ENCODE measurements at regions not wholly inside any gene's neighbourhood (a gene's known extent, or its start where the extent isn't known, plus 50 kb on each side); places are given as distances from the start of the nearest gene placed in this dataset.

- no peaks in the 10 kb centered on the region for H3K27me3 ChIP-seq
- H3K4me1 ChIP-seq: no peaks in the 10 kb centered on the region
- ATAC-seq (ENCODE audit: low FRiP score in 2 of 2) (no peak), DNase-seq (no peak)
- H3K9me3 ChIP-seq: no peaks in the 10 kb centered on the region
- TF ChIP-seq POLR2AphosphoS5 (IDR thresholded peaks at IDR 0.05) (no peak), POLR2A (IDR thresholded peaks at IDR 0.05) (no peak), CTCF (IDR thresholded peaks at IDR 0.05) (no peak), EP300 (IDR thresholded peaks at IDR 0.05) (no peak)
- 80 to 85% methylated on average over 13 of the region's 13 CpGs for WGBS, 2 donors
- no peaks in the 10 kb centered on the region for H3K36me3 ChIP-seq
- H3K4me3 ChIP-seq: no peak overlapping the region
- no peak overlapping the region for H3K27ac ChIP-seq
Observed at GRCh38 chr2:11097038-11097720, 58.1 kb upstream of the SLC66A3 start.

GRCh38 chr2:11097854-11098387 lies 57.3 kb upstream of the SLC66A3 start:
- ATAC-seq (ENCODE audit: low FRiP score in 2 of 2) (no peak), DNase-seq (no peak)
- Histone ChIP-seq H3K4me3 (no peak overlapping the region), H3K27ac (no peak overlapping the region), H3K4me1 (no peaks in the 10 kb centered on the region), H3K27me3 (no peaks in the 10 kb centered on the region), H3K9me3 (no peaks in the 10 kb centered on the region), H3K36me3 (no peaks in the 10 kb centered on the region)
- WGBS, 2 donors: 81 to 87% methylated on average over 13 of the region's 13 CpGs
- TF ChIP-seq POLR2A (IDR thresholded peaks at IDR 0.05) (no peak), CTCF (IDR thresholded peaks at IDR 0.05) (no peak), EP300 (IDR thresholded peaks at IDR 0.05) (no peak), POLR2AphosphoS5 (IDR thresholded peaks at IDR 0.05) (no peak)

GRCh38 chr2:11099122-11100065 lies 55.9 kb upstream of the SLC66A3 start:
- no peak for DNase-seq
- no peak overlapping the region for H3K4me3 ChIP-seq
- no peak for ATAC-seq (ENCODE audit: low FRiP score in 2 of 2)
- H3K27ac ChIP-seq: no peak overlapping the region
- no peaks in the 10 kb centered on the region for H3K27me3 ChIP-seq
- H3K36me3 ChIP-seq: no peaks in the 10 kb centered on the region
- H3K9me3 ChIP-seq: no peaks in the 10 kb centered on the region
- no peak for TF ChIP-seq POLR2A (IDR thresholded peaks at IDR 0.05)
- no peak for TF ChIP-seq POLR2AphosphoS5 (IDR thresholded peaks at IDR 0.05)
- TF ChIP-seq CTCF (IDR thresholded peaks at IDR 0.05): no peak
- TF ChIP-seq EP300 (IDR thresholded peaks at IDR 0.05): no peak
- WGBS, 2 donors: 90 to 92% methylated on average over 12 to 14 of the region's 14 CpGs
- no peaks in the 10 kb centered on the region for H3K4me1 ChIP-seq

- Histone ChIP-seq H3K4me3 (no peak overlapping the region), H3K36me3 (no peaks in the 10 kb centered on the region), H3K27me3 (no peaks in the 10 kb centered on the region), H3K27ac (no peak overlapping the region), H3K9me3 (no peaks in the 10 kb centered on the region), H3K4me1 (no peaks in the 10 kb centered on the region)
- DNase-seq: no peak
- no peak for TF ChIP-seq POLR2AphosphoS5 (IDR thresholded peaks at IDR 0.05)
- no peak for TF ChIP-seq POLR2A (IDR thresholded peaks at IDR 0.05)
- 92 to 94% methylated on average over 5 to 6 of the region's 6 CpGs for WGBS, 2 donors
- ATAC-seq (ENCODE audit: low FRiP score in 2 of 2): no peak
Observed at GRCh38 chr2:11100130-11100529, 55.1 kb upstream of the SLC66A3 start.

GRCh38 chr2:11100976-11101375 lies 54.3 kb upstream of the SLC66A3 start:
- no peak for ATAC-seq (ENCODE audit: low FRiP score in 2 of 2)
- no peak overlapping the region for H3K4me3 ChIP-seq
- no peaks in the 10 kb centered on the region for H3K27me3 ChIP-seq
- TF ChIP-seq POLR2AphosphoS5 (IDR thresholded peaks at IDR 0.05) (no peak), CTCF (IDR thresholded peaks at IDR 0.05) (no peak), POLR2A (IDR thresholded peaks at IDR 0.05) (no peak), EP300 (IDR thresholded peaks at IDR 0.05) (no peak)
- DNase-seq: no peak
- 91 to 92% methylated on average over 6 of the region's 6 CpGs for WGBS, 2 donors
- no peaks in the 10 kb centered on the region for H3K4me1 ChIP-seq
- H3K9me3 ChIP-seq: no peaks in the 10 kb centered on the region
- H3K36me3 ChIP-seq: no peaks in the 10 kb centered on the region
- H3K27ac ChIP-seq: no peak overlapping the region
